ENCODE measurements at regions not wholly inside any gene's neighbourhood (a gene's known extent, or its start where the extent isn't known, plus 50 kb on each side); places are given as distances from the start of the nearest gene placed in this dataset.

- no peaks in the 10 kb centered on the region for H3K9me3 ChIP-seq (ENCODE audit: insufficient read depth, low read length)
- H3K79me2 ChIP-seq (ENCODE audit: low read length) = no peaks in the 10 kb centered on the region
- TF ChIP-seq EZH2phosphoT487 (IDR thresholded peaks at IDR 0.05; ENCODE audit: low read depth) = no peak
- no peak for TF ChIP-seq CTCF (IDR thresholded peaks at IDR 0.05; ENCODE audit: low read depth, low read length)
- no peaks in the 10 kb centered on the region for H3K27me3 ChIP-seq (ENCODE audit: low read depth, low read length)
- H3K4me1 ChIP-seq (ENCODE audit: low read length) = no peaks in the 10 kb centered on the region
- H3K4me2 ChIP-seq (ENCODE audit: low read length) = no peak overlapping the region
- H3K4me3 ChIP-seq (ENCODE audit: low read length) = no peak overlapping the region
- no peak overlapping the region for H3K27ac ChIP-seq (ENCODE audit: low read length)
- no peaks in the 10 kb centered on the region for H3K36me3 ChIP-seq (replicated peaks; ENCODE audit: low read depth, low read length)
- no peak overlapping the region for H3K9ac ChIP-seq (ENCODE audit: low read length)
- no peak overlapping the region for H2AFZ ChIP-seq (ENCODE audit: low read depth, low read length)
- no peaks in the 10 kb centered on the region for H4K20me1 ChIP-seq (ENCODE audit: insufficient read depth, low read length)
These were observed 187.0 kb downstream of the NTMT2 start for GRCh38 chr1:170332801-170333200.

GRCh38 chr1:170337413-170337994 is 191.7 kb downstream of the NTMT2 start:
- Histone ChIP-seq H3K4me1 (ENCODE audit: low read length) (no peaks in the 10 kb centered on the region), H3K9me3 (ENCODE audit: insufficient read depth, low read length) (no peaks in the 10 kb centered on the region), H3K4me3 (ENCODE audit: low read length) (no peak overlapping the region), H3K27me3 (ENCODE audit: low read depth, low read length) (no peaks in the 10 kb centered on the region), H2AFZ (ENCODE audit: low read depth, low read length) (no peak overlapping the region), H3K27ac (ENCODE audit: low read length) (no peak overlapping the region), H3K36me3 (replicated peaks; ENCODE audit: low read depth, low read length) (no peaks in the 10 kb centered on the region), H4K20me1 (ENCODE audit: insufficient read depth, low read length) (no peaks in the 10 kb centered on the region), H3K4me2 (ENCODE audit: low read length) (no peak overlapping the region), H3K79me2 (ENCODE audit: low read length) (no peaks in the 10 kb centered on the region), H3K9ac (ENCODE audit: low read length) (no peak overlapping the region)
- TF ChIP-seq CTCF (IDR thresholded peaks at IDR 0.05; ENCODE audit: low read depth, low read length) (no peak), EZH2phosphoT487 (IDR thresholded peaks at IDR 0.05; ENCODE audit: low read depth) (no peak)

GRCh38 chr1:170339534-170339933 is 192.4 kb upstream of the GORAB start:
- Histone ChIP-seq H3K4me1 (ENCODE audit: low read length) (no peaks in the 10 kb centered on the region), H3K9ac (ENCODE audit: low read length) (no peak overlapping the region), H3K4me2 (ENCODE audit: low read length) (no peak overlapping the region), H3K79me2 (ENCODE audit: low read length) (no peaks in the 10 kb centered on the region), H3K27ac (ENCODE audit: low read length) (no peak overlapping the region), H4K20me1 (ENCODE audit: insufficient read depth, low read length) (no peaks in the 10 kb centered on the region), H3K4me3 (ENCODE audit: low read length) (no peak overlapping the region), H3K36me3 (replicated peaks; ENCODE audit: low read depth, low read length) (no peaks in the 10 kb centered on the region), H3K9me3 (ENCODE audit: insufficient read depth, low read length) (no peaks in the 10 kb centered on the region), H2AFZ (ENCODE audit: low read depth, low read length) (no peak overlapping the region), H3K27me3 (ENCODE audit: low read depth, low read length) (no peaks in the 10 kb centered on the region)
- TF ChIP-seq EZH2phosphoT487 (IDR thresholded peaks at IDR 0.05; ENCODE audit: low read depth) = no peak
- no peak for TF ChIP-seq CTCF (IDR thresholded peaks at IDR 0.05; ENCODE audit: low read depth, low read length)

- Histone ChIP-seq H3K27ac (ENCODE audit: low read length) (no peak overlapping the region), H3K4me2 (ENCODE audit: low read length) (no peak overlapping the region), H3K9ac (ENCODE audit: low read length) (no peak overlapping the region), H3K79me2 (ENCODE audit: low read length) (no peaks in the 10 kb centered on the region), H4K20me1 (ENCODE audit: insufficient read depth, low read length) (no peaks in the 10 kb centered on the region), H3K27me3 (ENCODE audit: low read depth, low read length) (no peaks in the 10 kb centered on the region), H2AFZ (ENCODE audit: low read depth, low read length) (no peak overlapping the region), H3K36me3 (replicated peaks; ENCODE audit: low read depth, low read length) (no peaks in the 10 kb centered on the region), H3K9me3 (ENCODE audit: insufficient read depth, low read length) (no peaks in the 10 kb centered on the region), H3K4me3 (ENCODE audit: low read length) (no peak overlapping the region), H3K4me1 (ENCODE audit: low read length) (no peaks in the 10 kb centered on the region)
- no peak for TF ChIP-seq EZH2phosphoT487 (IDR thresholded peaks at IDR 0.05; ENCODE audit: low read depth)
- TF ChIP-seq CTCF (IDR thresholded peaks at IDR 0.05; ENCODE audit: low read depth, low read length) = no peak
These were observed 191.7 kb upstream of the GORAB start for GRCh38 chr1:170340308-170340707.

All from OCI-LY3 (cell line).